ENCODE measurements at regions not wholly inside any gene's neighbourhood (a gene's known extent, or its start where the extent isn't known, plus 50 kb on each side); places are given as distances from the start of the nearest gene placed in this dataset.

DNA sequence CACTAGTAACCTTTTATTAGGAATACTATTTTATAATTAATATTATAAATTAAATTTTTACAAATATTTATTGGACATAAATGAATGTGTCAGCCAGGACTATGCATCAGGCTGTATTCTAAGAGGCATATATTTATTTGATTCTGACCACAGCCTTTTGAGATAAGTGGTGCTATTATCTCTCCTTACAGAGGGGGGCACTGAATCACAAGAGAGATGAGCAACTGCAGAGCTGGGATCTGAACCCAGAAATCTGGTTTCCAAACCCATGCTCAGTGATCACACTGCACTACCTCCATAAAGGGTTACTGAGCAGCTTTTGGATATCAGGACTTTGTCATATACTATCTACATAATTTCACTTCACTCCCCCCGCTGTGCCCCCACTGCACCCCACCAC is 322.0 kb downstream of the TMA16 start:
- CTCF ChIA-PET = no interaction called here
- Mint-ChIP-seq H3K4me1 (ENCODE audit: insufficient read depth, unreplicated experiment) (peaks cover under 1% of the 10 kb centered on the region), H3K27me3 (ENCODE audit: insufficient read depth, unreplicated experiment) (no peaks in the 10 kb centered on the region), H3K9me3 (ENCODE audit: unreplicated experiment) (no peaks in the 10 kb centered on the region), H3K36me3 (ENCODE audit: insufficient read depth, unreplicated experiment) (no peaks in the 10 kb centered on the region), H3K4me3 (ENCODE audit: unreplicated experiment) (no peak overlapping the region), H3K27ac (ENCODE audit: low read depth, unreplicated experiment) (no peak overlapping the region)
- intact Hi-C loops (cut with micrococcal nuclease) = no loop called here
- DNase-seq (ENCODE audit: unreplicated experiment) = no peak
- TF ChIP-seq, protein P1, sequence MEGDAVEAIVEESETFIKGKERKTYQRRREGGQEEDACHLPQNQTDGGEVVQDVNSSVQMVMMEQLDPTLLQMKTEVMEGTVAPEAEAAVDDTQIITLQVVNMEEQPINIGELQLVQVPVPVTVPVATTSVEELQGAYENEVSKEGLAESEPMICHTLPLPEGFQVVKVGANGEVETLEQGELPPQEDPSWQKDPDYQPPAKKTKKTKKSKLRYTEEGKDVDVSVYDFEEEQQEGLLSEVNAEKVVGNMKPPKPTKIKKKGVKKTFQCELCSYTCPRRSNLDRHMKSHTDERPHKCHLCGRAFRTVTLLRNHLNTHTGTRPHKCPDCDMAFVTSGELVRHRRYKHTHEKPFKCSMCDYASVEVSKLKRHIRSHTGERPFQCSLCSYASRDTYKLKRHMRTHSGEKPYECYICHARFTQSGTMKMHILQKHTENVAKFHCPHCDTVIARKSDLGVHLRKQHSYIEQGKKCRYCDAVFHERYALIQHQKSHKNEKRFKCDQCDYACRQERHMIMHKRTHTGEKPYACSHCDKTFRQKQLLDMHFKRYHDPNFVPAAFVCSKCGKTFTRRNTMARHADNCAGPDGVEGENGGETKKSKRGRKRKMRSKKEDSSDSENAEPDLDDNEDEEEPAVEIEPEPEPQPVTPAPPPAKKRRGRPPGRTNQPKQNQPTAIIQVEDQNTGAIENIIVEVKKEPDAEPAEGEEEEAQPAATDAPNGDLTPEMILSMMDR (IDR thresholded peaks at IDR 0.05; ENCODE audit: unreplicated experiment) = no peak
- POLR2A ChIA-PET = no interaction called here
- no TSS peak for BruUV-seq (replicated peaks)

DNA sequence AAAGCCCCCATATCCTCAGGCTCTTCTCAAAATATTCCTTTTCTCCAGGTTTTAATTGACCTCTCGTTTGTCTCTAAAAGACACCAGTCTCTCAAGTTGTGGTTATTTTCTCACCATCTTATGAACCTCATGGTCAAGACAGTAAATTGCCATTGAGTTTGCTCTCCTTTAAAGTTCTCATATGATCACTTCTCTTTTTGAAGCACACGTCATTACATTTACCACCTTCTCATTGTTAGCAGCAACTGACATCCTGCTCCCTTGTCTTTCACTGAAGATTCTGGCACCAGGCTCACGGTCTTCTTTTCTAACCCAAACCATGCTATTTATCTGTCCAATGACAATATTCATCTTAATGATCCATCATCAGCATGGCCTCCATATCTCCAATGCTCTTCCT is 324.2 kb downstream of the TMA16 start:
- ChIA-PET CTCF (no interaction called here), POLR2A (interaction anchor here (0.7 kb wide), 1 partner anchor 11 kb away, joined by 3 read pairs; no protein-coding TSS in a partner anchor)
- Mint-ChIP-seq H3K9me3 (ENCODE audit: unreplicated experiment) (no peaks in the 10 kb centered on the region), H3K27me3 (ENCODE audit: insufficient read depth, unreplicated experiment) (no peaks in the 10 kb centered on the region), H3K4me1 (ENCODE audit: insufficient read depth, unreplicated experiment) (no peaks in the 10 kb centered on the region), H3K36me3 (ENCODE audit: insufficient read depth, unreplicated experiment) (no peaks in the 10 kb centered on the region), H3K27ac (ENCODE audit: low read depth, unreplicated experiment) (no peak overlapping the region), H3K4me3 (ENCODE audit: unreplicated experiment) (no peak overlapping the region)
- BruUV-seq (replicated peaks) = no TSS peak
- intact Hi-C loops (cut with micrococcal nuclease) = no loop called here
- no peak for DNase-seq (ENCODE audit: unreplicated experiment)
- TF ChIP-seq, protein P1 (IDR thresholded peaks at IDR 0.05; ENCODE audit: unreplicated experiment) = no peak

DNA sequence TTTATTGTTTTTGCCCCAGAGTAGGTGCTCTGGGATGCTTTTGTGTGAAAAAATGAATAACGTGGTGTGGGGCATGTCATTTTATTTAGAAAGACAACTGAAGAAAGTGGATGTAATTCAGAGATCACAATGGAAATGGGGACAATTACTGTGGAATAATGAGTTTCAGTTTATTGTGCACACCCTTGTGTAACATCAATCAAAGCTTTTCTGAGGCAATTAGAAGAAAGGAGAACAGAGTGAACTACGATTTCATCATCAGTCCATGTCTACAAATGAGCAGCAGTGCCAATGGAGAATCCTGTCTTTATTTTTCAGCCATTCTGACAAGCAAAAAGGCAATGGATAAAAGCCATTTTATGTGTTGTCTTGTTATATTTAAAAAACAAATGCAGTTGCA is 339.2 kb downstream of the TMA16 start:
- no peaks in the 10 kb centered on the region for H3K4me1 Mint-ChIP-seq (ENCODE audit: insufficient read depth, unreplicated experiment)
- no peaks in the 10 kb centered on the region for H3K9me3 Mint-ChIP-seq (ENCODE audit: unreplicated experiment)
- ChIA-PET CTCF (no interaction called here), POLR2A (interaction anchor here (1.2 kb wide), 1 partner anchor 11 kb away, joined by 3 read pairs; no protein-coding TSS in a partner anchor)
- TF ChIP-seq, protein P1 (IDR thresholded peaks at IDR 0.05; ENCODE audit: unreplicated experiment) = no peak
- no peaks in the 10 kb centered on the region for H3K27me3 Mint-ChIP-seq (ENCODE audit: insufficient read depth, unreplicated experiment)
- intact Hi-C loops (cut with micrococcal nuclease) = no loop called here
- H3K27ac Mint-ChIP-seq (ENCODE audit: low read depth, unreplicated experiment) = no peak overlapping the region
- H3K36me3 Mint-ChIP-seq (ENCODE audit: insufficient read depth, unreplicated experiment) = no peaks in the 10 kb centered on the region
- BruUV-seq (replicated peaks) = no TSS peak
- DNase-seq (ENCODE audit: unreplicated experiment) = no peak
- no peak overlapping the region for H3K4me3 Mint-ChIP-seq (ENCODE audit: unreplicated experiment)

DNA sequence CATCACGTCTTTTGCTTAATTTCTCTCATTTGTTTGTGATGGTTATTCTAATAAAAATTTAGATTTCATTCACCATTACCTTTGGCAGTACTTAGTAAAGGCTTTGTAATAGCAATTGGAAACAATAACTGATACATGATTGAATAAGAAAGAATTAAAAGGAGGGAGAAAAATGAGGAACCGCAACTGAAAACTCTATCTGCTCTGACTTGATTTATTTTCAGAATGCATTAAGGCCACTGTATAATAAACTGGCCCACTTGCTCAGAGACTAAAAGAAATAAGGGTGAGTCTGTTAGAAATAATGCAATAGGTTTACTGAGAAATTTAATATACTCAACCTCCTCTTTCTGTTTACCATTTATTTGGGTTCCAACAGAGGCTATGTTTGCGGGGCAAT is 351.5 kb downstream of the TMA16 start:
- Mint-ChIP-seq H3K36me3 (ENCODE audit: insufficient read depth, unreplicated experiment) (no peaks in the 10 kb centered on the region), H3K27me3 (ENCODE audit: insufficient read depth, unreplicated experiment) (no peaks in the 10 kb centered on the region), H3K4me3 (ENCODE audit: unreplicated experiment) (no peak overlapping the region), H3K4me1 (ENCODE audit: insufficient read depth, unreplicated experiment) (no peaks in the 10 kb centered on the region), H3K27ac (ENCODE audit: low read depth, unreplicated experiment) (no peak overlapping the region), H3K9me3 (ENCODE audit: unreplicated experiment) (no peaks in the 10 kb centered on the region)
- BruUV-seq (replicated peaks) = no TSS peak
- no peak for DNase-seq (ENCODE audit: unreplicated experiment)
- POLR2A ChIA-PET = no interaction called here
- CTCF ChIA-PET = interaction anchor here (0.7 kb wide), 1 partner anchor 9 kb away, joined by 4 read pairs; no protein-coding TSS in a partner anchor
- TF ChIP-seq, protein P1 (IDR thresholded peaks at IDR 0.05; ENCODE audit: unreplicated experiment) = no peak
- intact Hi-C loops (cut with micrococcal nuclease) = no loop called here

All from MCF 10A (cell line).